Medulla oblongata (tissue), 1 donor: ENCODE measurements at regions not wholly inside any gene's neighbourhood (a gene's known extent, or its start where the extent isn't known, plus 50 kb on each side); places are given as distances from the start of the nearest gene placed in this dataset.
"Not testable (repeated sequence)": the region's sequence is repeated elsewhere in the genome, so short reads cannot be mapped to it uniquely, and the experiment has no call there.

Source experiments
- DNase-seq: peaks from one replicate; pipeline ENCODE4 v3.0.0-alpha.2; 2015; ENCODE audit errors: extremely low spot score

DNA sequence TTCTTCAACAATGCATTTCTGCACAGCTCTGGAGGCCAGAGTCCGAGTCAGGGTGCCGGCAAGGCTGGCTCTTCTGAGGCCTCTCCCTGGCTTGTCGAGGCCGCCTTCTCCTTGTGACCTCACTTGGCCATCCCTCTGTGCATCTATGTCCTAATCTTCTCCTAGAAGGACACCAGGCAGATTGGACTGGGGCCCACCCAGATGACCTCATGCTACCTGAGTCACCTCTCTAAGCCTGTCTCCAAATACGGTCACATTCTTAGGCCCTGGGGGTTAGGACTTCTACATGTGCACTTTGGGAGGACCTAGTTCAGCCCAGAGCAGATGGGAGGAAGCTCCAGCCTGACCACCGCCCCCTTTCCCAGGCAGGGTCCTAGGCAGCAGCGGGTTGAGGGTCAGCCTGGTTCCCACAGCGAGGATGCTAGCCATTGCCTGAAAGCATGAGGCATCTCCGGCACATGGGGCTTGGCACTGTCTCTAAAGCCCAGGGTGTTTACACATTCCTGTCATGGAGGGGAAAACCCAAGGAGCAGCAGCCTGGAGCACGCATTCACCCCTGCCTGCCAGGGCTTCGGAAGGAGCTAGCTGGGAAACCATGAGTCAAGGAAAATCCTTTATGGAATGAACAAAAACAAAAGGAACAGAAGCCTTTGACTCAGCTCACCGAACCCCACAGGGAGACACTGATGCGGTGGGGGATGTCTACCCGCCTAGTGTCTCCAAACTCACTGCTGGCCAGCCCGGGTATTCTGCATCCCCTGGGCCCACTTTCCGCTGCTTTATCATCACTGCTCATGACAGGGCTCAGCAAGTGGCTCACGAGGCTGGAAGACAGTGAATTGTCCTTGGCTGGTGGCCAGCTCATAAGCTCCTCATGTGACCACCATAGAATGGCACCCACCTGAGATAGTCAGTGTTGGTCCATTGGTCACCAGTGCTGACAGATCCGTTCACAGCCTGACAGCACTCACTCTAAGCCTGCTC, 140.2 kb upstream of the ZNF469 start:
- not testable (repeated sequence) for DNase-seq

DNA sequence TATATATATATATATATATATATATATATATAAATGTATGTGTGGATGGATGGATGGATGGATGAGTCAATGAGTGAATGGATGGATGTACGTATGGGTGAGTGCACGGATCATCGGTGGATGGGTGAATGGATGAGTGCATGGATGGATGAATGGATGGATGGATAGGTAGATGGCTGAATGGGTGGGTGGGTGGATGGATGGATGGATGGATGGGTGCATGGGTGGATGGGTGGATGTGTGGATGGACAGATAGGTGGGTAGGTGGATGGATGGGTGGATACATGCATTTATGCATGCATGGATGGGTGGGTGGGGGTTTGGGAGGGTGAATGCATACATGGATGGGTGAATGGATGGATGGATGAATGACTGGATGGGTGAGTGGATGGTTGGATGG, 138.8 kb upstream of the ZNF469 start:
- not testable (repeated sequence) for DNase-seq

DNA sequence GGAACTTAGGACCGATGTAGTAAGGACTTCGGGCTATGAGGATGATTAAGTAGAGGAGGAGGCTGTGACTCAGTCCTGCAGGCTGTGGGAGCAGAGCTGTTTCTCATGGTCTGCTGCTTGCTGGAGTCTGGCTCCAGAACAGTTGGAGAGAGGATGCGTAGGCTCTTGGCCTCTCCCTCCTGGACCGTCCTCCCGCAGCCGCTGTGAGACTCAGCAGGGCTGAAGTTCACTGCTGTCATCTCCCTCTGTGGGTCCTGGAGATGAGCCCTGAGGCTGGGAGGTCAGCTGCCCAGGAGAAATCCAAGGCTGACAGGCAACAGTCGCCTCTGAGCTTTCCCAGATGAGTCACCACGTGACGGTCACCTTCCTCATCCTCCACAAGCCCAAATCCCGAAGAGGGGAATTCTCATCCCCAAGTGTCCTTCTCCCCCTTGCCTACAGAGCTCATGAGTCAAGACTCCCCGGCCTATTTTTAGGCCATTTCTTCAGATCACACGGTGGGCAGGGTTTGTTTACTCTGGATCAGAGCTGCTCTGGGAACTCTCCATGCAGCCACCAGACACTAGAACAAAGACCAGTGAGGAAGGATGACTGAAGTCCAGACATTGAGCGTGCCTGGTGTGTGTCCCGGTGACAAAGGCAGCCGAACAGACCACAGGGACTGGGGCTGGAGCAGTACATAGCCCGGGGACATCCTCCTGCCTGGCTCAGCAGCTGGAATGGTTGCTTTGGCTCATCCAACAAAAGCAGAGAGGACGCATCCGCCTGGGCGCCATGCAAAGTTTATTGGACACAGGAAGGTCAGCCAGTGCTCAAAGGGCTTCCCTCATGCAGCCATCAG, 137.3 kb upstream of the ZNF469 start:
- DNase-seq = not testable (repeated sequence)

DNA sequence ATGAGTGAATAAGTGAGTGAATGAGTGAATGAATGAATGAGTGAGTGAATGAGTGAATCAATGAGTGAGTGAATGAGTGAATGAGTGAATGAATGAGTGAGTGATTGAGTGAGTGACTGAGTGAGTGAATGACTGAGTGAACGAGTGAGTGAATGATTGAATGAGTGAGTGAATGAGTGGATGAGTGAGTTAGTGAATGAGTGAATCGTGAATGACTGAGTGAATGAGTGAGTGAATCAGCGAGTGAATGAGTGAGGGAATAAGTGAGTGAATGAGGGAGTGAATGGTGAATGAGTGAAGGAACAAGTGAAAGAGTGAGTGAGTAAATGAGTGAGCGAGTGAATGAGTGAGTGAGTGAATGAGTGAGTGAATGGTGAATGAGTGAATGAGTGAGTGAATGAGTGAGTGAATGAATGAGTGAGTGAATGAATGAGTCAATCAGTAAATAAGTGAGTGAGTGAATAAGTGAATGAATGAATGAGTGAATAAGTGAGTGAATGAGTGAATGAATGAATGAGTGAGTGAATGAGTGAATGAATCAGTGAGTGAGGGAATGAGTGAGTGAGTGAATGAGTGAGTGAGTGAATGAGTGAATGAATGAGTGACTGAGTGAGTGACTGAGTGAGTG, 135.7 kb upstream of the ZNF469 start:
- DNase-seq = not testable (repeated sequence)

DNA sequence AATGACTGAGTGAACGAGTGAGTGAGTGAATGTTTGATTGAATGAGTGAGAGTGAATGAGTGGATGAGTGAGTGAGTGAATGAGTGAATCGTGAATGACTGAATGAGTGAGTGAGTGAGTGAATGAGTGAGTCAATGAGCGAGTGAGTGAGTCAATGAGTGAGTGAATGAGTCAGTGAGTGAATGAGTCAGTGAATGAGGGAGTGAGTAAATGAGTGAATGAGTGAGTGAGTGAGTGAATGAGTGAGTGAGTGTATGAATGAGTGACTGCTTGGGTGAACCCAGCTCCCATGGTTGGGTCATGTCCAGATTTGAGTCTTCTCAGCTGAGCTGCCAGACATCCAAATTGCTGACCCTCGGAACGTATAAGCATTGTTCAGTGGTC, 135.2 kb upstream of the ZNF469 start:
- DNase-seq = not testable (repeated sequence)

DNA sequence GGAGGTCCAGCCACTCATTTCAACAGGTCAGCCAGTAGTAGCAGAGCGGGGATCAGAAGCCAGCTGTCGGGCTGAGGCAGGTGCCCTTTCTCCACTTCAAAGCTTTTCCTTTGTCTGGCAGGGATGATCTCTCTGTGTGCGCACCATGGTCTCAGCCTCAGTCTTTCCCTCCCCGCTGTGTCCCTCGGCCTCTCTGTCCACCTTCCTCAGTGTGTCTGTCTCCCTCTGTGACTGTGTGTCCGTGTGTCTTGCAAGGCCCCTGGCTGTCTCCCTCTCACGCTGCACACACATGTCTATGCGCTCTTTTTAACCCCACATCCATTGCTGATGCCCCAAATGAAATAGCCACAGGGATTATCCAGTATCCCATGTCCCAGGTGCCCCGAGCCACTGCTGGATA, 134.0 kb upstream of the ZNF469 start:
- not testable (repeated sequence) for DNase-seq

DNA sequence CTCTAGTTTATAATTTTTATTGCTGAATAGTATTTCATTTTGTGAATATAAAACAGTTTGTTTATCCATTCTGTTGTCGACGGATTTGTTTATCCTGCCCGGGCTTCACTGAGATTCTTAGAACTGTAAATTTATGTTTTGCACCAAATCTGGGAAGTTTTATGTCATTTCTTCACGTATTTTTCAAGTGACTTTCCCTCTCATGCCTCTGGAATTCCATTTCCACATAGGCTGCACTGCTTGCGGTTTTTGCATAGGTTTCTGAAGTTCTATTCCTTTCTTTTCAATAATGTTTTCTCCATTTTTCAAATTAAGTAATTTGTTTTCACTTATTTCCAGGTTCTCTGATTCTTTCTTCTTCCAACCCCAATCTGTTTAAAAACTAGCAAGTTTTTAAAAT, 132.4 kb upstream of the ZNF469 start:
- DNase-seq = not testable (repeated sequence)

DNA sequence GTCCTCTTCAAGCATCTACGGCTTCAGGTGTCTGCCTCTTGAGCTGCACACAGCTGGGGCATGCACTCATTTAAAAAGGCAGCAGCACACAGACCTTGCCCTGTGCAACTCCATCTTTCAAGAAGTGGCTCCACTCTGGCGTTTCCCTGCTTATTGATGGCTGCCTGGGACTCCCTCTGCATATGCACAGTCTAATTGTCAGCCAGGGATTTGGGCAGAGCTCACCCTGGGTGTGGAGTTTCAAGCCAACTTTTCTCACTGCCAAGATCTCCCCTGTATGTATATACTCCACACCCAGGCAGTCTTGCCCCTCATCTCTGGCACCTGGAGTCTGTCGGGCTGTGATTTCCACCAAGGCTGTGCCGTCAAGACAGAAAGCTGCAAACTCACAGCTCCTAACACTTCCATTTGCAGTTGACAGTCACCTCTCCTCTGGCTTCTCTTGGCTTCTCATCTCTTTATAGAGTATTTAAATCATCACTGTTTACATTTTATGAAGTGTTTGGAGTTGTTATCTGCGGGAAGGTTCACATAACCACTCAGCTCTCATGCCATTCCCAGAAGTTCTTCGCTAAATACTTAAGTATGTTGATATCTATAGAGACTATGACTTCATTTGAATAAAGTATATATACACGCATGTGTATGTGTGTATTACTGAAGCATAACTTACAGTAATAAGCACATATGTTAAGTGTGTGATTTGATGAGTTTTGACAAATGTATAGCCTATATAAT, 130.5 kb upstream of the ZNF469 start:
- DNase-seq = not testable (repeated sequence)

DNA sequence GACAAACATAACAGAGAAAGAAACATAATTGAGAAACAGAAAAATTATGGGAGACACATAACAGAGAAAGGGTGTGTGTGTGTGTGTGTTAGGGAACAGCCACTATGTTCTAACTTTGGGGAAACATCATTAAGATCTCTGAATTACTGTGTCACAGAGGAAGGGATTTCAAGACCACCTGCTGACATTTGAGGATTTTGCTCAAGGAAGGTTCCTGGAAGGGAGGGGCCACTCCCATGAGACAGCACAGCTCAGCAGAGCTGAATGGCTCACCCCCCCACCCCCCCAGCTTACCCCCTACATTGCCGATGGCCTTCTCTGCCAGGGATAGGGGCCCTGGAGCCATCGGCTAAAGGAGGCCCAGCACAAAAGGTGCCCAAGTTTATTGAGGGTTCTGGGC, 124.6 kb upstream of the ZNF469 start:
- DNase-seq = not testable (repeated sequence)

DNA sequence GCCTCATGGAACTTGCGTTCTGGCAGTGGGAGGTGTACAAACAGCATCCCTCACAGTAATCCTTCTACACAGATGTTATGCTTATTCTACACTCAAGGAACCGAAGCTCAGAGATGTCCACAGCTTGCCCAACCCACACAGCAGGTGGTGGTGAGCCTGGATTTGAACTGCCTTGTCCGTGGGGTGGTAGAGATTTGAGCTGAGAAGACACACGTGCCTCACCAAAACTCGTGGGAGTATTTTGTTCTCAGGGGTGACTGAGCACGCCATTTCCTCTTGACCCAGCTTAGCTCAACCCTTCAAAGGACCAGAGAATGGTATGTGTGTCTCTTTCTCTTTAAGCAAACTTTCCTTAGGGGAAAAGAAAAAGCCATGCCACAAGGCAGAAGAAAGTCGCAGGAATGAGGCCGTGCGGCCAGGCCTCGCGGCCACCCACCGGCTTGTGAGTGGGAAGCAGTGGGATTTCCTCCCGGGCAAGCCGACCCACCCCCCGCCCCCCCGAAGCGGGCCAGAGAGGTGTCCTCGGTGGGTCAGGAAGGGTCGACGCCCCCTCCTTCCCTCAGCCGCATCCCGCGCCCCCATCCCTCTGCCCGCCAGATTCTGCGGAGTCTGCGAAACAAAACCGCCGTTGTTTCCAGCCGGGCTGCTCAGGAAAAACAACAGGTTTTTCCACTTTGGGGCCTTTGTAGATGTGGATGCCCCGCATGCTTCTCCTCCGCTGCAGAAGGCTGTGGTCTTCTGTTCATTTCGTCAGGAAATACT, 123.8 kb upstream of the ZNF469 start:
- peak; percentile 21 for DNase-seq

DNA sequence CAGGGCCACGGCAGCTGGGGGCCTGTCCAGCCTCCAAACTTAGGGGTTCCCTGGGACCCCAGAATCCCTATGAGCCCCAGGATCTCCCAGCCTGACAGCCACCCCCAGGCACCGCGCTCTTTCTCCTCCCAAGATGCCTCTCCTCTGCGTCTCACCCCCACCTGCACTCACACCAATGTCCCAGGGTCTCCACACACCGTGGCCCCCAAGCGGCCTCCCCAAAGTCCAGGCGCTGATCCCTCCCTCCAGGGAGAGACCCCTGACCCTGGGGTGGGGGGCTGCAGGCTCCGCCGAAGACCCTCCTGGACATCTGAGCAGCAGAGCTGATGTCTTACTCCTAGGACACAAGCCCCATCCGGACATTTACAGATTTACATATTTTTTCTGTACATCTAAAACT, 123.2 kb upstream of the ZNF469 start:
- not testable (repeated sequence) for DNase-seq

DNA sequence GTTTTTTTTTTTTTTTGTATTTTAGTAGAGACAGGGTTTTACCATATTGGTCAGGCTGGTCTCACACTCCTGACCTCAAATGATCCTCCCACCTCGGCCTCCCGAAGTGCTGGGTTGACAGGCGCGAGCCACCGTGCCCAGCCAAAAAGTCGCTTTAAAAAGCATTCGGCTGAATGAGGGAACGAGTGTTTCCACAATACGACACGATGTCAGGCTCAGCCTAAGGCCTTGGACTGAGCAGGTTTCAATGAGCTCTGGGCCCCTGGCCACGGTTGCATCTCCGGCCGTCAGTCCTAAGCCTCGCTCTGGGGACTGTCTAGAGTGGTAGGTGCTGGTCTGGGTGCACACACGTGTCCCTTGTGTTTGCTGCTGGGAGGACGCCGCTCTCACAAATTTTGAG, 122.6 kb upstream of the ZNF469 start:
- not testable (repeated sequence) for DNase-seq

DNA sequence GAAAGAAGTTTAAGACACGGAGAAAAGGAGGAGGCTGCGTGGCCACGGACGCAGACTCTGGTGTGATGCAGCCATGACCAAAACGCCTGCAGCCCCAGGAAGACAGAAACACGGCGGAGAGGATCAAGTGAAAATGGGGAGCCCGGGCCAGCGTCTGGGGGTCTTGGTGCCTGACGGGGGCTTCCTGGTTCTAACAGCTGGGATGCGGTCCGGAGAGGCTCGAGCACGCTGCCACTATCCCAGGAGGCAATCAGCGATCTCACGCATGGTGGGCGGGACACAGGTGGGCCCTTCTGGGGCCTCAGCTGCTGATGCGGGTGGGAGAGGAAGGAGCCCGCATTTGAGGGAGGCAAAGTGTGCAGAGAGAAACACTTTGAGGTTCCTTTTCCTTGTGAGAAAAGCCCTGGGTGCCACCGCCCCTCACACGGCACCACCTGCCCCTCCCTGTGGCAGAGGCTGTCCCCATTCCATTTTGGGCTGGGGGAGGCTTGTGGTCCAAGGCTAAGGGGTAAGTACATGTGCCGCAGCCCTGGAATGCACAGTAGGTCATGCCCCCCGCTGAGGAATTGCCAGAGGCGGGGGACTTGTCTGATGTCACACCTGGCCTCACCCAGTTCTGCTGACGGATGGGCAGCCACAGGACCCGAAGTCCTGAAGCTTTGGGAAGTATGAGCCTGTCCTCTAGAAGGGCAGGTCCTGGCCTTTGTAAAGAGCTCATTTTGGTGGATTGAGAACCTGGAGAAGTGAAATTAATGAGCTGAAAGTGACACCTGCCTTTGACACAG, 121.7 kb upstream of the ZNF469 start:
- not testable (repeated sequence) for DNase-seq

DNA sequence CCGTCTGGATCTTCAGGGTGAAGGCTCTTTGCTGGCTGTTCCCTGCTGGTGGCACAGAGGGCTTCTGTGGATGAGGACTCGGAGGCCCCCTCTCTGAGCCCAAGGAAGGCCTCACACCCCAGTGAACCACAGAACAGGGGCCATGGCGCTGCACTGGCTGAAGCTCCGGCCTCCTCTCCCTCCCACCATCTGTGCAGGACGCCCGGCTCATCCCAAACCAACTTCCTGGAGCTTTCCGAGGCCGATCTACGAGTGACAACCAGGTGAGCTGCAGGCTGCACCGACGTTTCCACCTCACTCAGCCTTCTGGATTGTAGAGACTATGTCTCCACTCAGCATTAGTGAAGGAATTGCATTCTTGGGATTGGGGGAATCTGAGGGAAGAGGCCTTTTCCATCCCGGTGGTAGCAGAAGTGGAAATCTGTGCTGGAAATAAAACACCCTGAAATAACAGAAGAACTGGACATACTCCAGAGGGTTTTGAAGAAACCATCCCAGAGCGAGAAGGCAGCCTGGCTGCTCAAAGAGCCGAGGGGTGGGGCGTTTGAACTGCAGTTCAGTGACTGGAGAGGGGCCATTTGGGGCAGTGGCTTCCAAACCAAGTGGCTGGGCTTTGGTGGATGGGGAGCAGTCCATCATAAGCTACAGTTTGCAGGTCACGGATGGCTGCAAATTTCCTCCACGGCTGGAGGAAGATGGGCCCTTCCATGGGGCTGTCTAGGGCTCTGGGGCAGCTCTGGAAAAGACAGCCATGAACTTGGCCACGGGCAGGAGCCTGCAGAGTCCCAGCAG, 120.7 kb upstream of the ZNF469 start:
- not testable (repeated sequence) for DNase-seq

DNA sequence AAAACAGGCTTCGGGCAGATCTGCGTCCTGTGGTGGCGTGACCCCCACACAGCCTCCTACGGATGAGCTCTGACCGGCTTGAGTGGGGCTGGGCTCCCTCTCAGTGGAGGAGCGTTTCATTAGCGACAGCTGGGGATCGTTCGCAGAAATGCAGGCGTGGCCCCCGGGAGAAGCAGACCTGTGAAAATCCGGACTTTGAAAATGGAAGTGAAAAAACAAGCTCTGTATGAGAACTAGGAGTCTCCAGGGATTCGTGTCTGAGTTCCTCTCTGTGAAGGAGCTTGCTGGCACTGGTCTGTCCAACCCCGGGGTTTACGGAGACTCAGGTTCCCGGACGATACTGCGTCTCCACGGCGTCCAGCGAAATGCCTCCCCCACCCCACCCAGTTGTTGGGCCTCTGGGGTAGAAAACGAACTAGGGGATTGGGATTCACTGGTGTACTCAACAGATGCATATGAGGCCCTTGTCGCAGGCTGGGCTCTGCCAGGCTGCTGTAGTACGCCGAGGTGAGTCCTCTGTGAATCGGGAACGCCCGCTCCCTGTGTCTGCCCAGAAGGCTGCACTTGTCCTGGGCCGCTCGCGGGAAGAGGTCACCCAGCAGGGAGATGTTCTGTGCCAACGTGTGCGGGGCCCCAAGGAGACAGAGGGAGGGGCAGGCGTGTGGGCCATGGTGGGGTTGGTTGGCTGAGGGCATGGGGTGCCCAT, 119.7 kb upstream of the ZNF469 start:
- not testable (repeated sequence) for DNase-seq

DNA sequence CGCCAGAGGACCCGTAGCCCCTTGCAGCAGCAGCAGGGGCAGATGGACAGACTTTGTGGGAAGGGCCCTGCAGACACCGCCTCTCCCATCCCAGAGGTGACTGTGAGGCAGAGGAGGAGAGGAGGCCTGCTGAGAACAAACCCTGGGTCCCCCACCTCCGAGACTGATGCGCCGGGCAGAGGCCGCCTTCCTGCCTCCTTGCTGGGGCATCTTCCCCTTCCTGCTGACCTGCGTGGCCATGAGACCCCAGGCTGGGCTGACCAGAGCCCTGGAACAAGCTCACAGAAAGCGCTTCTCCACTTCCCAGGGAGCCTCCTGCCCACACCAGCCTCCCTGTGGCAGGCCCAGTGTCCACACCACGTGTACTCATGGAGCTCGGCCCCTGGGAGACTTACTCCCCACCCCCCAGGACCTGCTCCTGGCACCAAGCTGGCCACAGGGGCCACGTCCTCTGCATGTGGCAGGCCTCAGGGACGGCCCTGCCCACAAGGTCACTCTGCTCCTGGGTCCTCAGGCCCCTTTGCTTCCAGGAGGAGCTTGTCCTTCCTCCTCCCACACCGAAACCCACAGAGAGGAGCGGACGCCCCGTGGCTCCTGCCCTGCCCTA, 119.0 kb upstream of the ZNF469 start:
- DNase-seq = not testable (repeated sequence)

DNA sequence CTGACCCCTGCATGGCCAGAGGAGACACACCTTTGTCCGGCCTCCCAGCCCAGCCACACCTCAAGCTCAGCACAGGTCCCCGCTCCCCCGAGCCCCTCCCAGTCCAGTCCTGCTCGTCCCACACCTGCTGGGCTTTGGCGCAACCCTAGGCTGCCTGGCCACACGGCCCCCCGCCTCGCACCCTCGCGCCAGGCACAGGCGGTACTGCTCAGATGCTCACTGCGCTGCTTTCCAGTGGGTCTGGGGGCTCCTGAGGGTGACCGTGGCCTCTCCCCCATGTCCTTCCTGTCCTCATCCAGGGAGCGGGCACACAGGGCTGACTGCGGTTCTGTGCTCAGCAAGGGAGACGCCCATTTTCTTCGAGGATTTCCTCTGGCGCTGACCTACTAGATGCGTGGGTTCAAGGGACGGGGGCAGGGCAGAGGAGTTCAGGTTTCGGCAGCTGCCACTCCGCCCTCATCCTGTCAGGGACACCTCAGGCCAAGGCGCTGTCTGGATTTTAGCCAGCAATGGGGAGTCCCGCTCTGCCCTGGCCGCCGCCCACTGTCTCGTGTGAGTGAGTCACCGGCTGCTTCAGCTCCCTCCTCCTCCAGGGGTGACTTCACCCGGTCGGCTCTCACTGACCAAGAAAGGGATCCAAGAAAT, 118.0 kb upstream of the ZNF469 start:
- DNase-seq = peak; percentile 63
